Left colon (tissue), 2 donors: ENCODE measurements at regions not wholly inside any gene's neighbourhood (a gene's known extent, or its start where the extent isn't known, plus 50 kb on each side); places are given as distances from the start of the nearest gene placed in this dataset.
A peak's percentile ranks its signal among the peaks of the same experiment; 100 is the strongest.

Source experiments
- ATAC-seq: fragments of 200-7000 bp; cut with Tn5 transposase; one replicate; pipeline ENCODE4 v1.9.1; 2020; ENCODE audit warnings: mild to moderate bottlenecking, moderate library complexity
- DNase-seq, 2 donors: peaks; one replicate each; pipeline ENCODE4 v3.0.0-alpha.2; 2020
- intact Hi-C, 2 donors: fragments of 100-400 bp; cut with DNase I in 1 of 2; cut with micrococcal nuclease in 1 of 2; formaldehyde crosslinking; loops; one replicate each; pipeline versions ENCODE4 v1.11.2 to v1.14.0; 2022; cut with DNase I, micrococcal nuclease
- donor health status: DM: no; HTN: no; CAD: no.
- donor health status: DM: yes; HTN: yes; CAD: no.

GRCh38 chr1:5724847-5725246 lies 267.4 kb downstream of the NPHP4 start:
- ATAC-seq (no peak), DNase-seq (no peak)
- intact Hi-C loops = no loop called here

- intact Hi-C loops = no loop called here
- ATAC-seq (no peak), DNase-seq (no peak)
These were observed 269.5 kb downstream of the NPHP4 start for GRCh38 chr1:5722635-5723164.

GRCh38 chr1:5721634-5722215 lies 270.5 kb downstream of the NPHP4 start:
- intact Hi-C loops = no loop called here
- ATAC-seq (no peak), DNase-seq (no peak)

- ATAC-seq (no peak), DNase-seq (no peak)
- intact Hi-C loops = no loop called here
These were observed 271.3 kb downstream of the NPHP4 start for GRCh38 chr1:5720936-5721335.

- ATAC-seq (no peak), DNase-seq (no peak)
- intact Hi-C loops = no loop called here
These were observed 271.7 kb downstream of the NPHP4 start for GRCh38 chr1:5720484-5720883.

GRCh38 chr1:5720045-5720444 lies 272.2 kb downstream of the NPHP4 start:
- ATAC-seq (no peak), DNase-seq (no peak)
- intact Hi-C loops = no loop called here

- DNase-seq = no peak
- ATAC-seq = no peak
- intact Hi-C loops = no loop called here
These were observed 273.2 kb downstream of the NPHP4 start for GRCh38 chr1:5718831-5719632.

- ATAC-seq = no peak
- intact Hi-C loops = no loop called here
- DNase-seq = peak in 1 of 2 donors; percentile 5
These were observed 275.1 kb downstream of the NPHP4 start for GRCh38 chr1:5717031-5717682.

GRCh38 chr1:5716126-5716525 lies 276.1 kb downstream of the NPHP4 start:
- ATAC-seq = no peak

GRCh38 chr1:5713101-5714010 lies 278.9 kb downstream of the NPHP4 start:
- DNase-seq (peak in 1 of 2 donors; percentile 15), ATAC-seq (no peak)
- intact Hi-C loops = no loop called here

More at GRCh38 chr1:5716126-5716525, 276.1 kb downstream of the NPHP4 start:
- peak in 1 of 2 donors; percentile 5 for DNase-seq
- intact Hi-C loops = no loop called here

- peak in 1 of 2 donors; percentile 7 for DNase-seq
- ATAC-seq = no peak
These were observed 280.1 kb downstream of the NPHP4 start for GRCh38 chr1:5711956-5712645.

GRCh38 chr1:5711079-5711478 lies 281.1 kb downstream of the NPHP4 start:
- ATAC-seq (no peak), DNase-seq (peak in 1 of 2 donors; percentile 5)
- intact Hi-C loops = no loop called here

More at GRCh38 chr1:5711956-5712645, 280.1 kb downstream of the NPHP4 start:
- intact Hi-C loops = no loop called here

- ATAC-seq = no peak
- intact Hi-C loops = no loop called here
- DNase-seq = no peak
These were observed 282.2 kb downstream of the NPHP4 start for GRCh38 chr1:5709976-5710375.

- DNase-seq (no peak), ATAC-seq (no peak)
- intact Hi-C loops = no loop called here
These were observed 282.7 kb downstream of the NPHP4 start for GRCh38 chr1:5709461-5709975.

GRCh38 chr1:5708346-5709245 lies 283.6 kb downstream of the NPHP4 start:
- intact Hi-C loops = no loop called here
- DNase-seq = no peak
- ATAC-seq = no peak

- ATAC-seq (no peak), DNase-seq (no peak)
- intact Hi-C loops = no loop called here
These were observed 284.5 kb downstream of the NPHP4 start for GRCh38 chr1:5707566-5708345.
